Activated T-cell treated with anti-CD3 and anti-CD28 coated beads, Interleukin-2, amount 50 U/mL, for 72 hours (primary cell): ENCODE measurements at regions not wholly inside any gene's neighbourhood (a gene's known extent, or its start where the extent isn't known, plus 50 kb on each side); places are given as distances from the start of the nearest gene placed in this dataset.
"Not testable (repeated sequence)": the region's sequence is repeated elsewhere in the genome, so short reads cannot be mapped to it uniquely, and the experiment has no call there.

Source experiments
- ATAC-seq, 2 donors: fragments of 150-1000 bp; cut with Tn5 transposase; replicated peaks in 1 of 2; 2 replicates each; pipeline ENCODE4 v1.10.0; 2021; ENCODE audit warnings: moderate library complexity in 2 of 2, mild to moderate bottlenecking in 1 of 2
- DNase-seq, 2 donors: peaks; one replicate each; pipeline ENCODE4 v3.0.0; 2021 to 2022; ENCODE audit warnings: mixed read lengths in 1 of 2
- H3K27ac Mint-ChIP-seq: one replicate; pipeline ENCODE4 v1.8.0; 2022; ENCODE audit warnings: mild to moderate bottlenecking, moderate library complexity, mixed read lengths
- H3K27me3 Mint-ChIP-seq: one replicate; pipeline ENCODE4 v1.8.0; 2022; ENCODE audit warnings: low read depth, mixed read lengths
- H3K36me3 Mint-ChIP-seq, 2 donors: one replicate each; pipeline ENCODE4 v1.8.0; 2022; ENCODE audit warnings: mixed read lengths in 2 of 2, mild to moderate bottlenecking in 1 of 2; ENCODE audit not compliant: insufficient read depth in 2 of 2
- H3K4me1 Mint-ChIP-seq: one replicate; pipeline ENCODE4 v1.8.0; 2022; ENCODE audit warnings: low read depth, mixed read lengths
- H3K4me3 Mint-ChIP-seq, 2 donors: one replicate each; pipeline ENCODE4 v1.8.0; 2022; ENCODE audit warnings: mild to moderate bottlenecking in 2 of 2, mixed read lengths in 2 of 2, moderate library complexity in 2 of 2
- H3K9me3 Mint-ChIP-seq, 2 donors: one replicate each; pipeline ENCODE4 v1.8.0; 2022; ENCODE audit warnings: mixed read lengths in 2 of 2

DNA sequence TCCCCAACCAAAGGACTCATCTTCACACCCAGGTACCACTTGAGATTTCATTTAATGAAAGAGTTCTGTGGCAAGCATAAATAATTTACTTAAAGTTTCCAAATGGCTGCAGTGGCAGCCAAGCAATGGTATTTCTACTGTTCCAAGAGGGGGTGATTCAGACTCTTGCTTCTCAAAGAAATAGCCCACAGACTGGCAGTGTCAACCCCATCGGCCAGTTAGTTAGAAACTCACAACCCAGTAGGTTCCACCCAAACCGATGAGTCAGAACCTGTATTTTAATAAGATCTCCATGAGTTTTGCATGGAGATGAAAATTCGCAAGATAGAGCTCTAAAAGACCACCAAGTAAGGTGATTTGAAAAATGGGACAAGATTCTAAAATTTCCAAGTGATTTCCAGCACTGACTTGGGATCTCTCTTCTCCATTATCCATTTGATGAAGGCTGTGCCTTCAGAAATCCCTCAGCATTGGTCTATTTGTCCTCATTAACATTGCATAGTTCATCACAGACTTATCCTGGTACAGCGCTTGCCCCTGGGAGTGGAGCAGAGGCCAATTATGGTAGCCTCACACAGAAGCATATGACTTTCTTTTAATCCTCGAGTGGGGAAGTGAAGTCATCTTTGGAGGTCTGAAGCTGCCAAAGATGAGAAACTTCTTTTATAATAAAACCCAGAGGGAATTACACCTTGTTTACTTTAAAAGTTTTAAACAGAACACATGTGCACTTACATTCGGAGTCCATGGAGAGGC, 361.4 kb upstream of the ID2 start:
- no peak overlapping the region for H3K27ac Mint-ChIP-seq
- H3K9me3 Mint-ChIP-seq = no peaks in the 10 kb centered on the region
- ATAC-seq (peak in 1 of 2 donors; percentile 20), DNase-seq (no peak)
- peaks cover 17% of the 10 kb centered on the region for H3K27me3 Mint-ChIP-seq
- H3K4me1 Mint-ChIP-seq = peaks cover 39% of the 10 kb centered on the region
- H3K4me3 Mint-ChIP-seq = no peak overlapping the region
- peaks cover 0 to 6% of the 10 kb centered on the region in 2 donors for H3K36me3 Mint-ChIP-seq

- Mint-ChIP-seq H3K4me1 (peaks cover 48% of the 10 kb centered on the region), H3K9me3 (no peaks in the 10 kb centered on the region), H3K36me3 (peaks cover 0 to 4% of the 10 kb centered on the region in 2 donors), H3K27me3 (peaks cover 10% of the 10 kb centered on the region), H3K4me3 (no peak overlapping the region), H3K27ac (no peak overlapping the region)
- DNase-seq (no peak), ATAC-seq (no peak)
Observed at GRCh38 chr2:8322634-8323033, 359.2 kb upstream of the ID2 start.

GRCh38 chr2:8324164-8324856, 357.5 kb upstream of the ID2 start:
- peaks cover 0 to 4% of the 10 kb centered on the region in 2 donors for H3K36me3 Mint-ChIP-seq
- peak overlapping the region; percentile 29 to 34 for H3K4me3 Mint-ChIP-seq
- H3K9me3 Mint-ChIP-seq = no peaks in the 10 kb centered on the region
- H3K27me3 Mint-ChIP-seq = peaks cover 5% of the 10 kb centered on the region
- no peak overlapping the region for H3K27ac Mint-ChIP-seq
- H3K4me1 Mint-ChIP-seq = peaks cover 45% of the 10 kb centered on the region
- ATAC-seq (peak; percentile 69 to 78), DNase-seq (peak in 1 of 2 donors; percentile 25)

- Mint-ChIP-seq H3K27me3 (peaks cover 5% of the 10 kb centered on the region), H3K9me3 (no peaks in the 10 kb centered on the region), H3K4me1 (peaks cover 40% of the 10 kb centered on the region), H3K27ac (no peak overlapping the region), H3K4me3 (peak overlapping the region; percentile 29 to 34), H3K36me3 (peaks cover 0 to 2% of the 10 kb centered on the region in 2 donors)
- no peak for DNase-seq
- no peak for ATAC-seq
Observed at GRCh38 chr2:8324901-8325300, 357.0 kb upstream of the ID2 start.

DNA sequence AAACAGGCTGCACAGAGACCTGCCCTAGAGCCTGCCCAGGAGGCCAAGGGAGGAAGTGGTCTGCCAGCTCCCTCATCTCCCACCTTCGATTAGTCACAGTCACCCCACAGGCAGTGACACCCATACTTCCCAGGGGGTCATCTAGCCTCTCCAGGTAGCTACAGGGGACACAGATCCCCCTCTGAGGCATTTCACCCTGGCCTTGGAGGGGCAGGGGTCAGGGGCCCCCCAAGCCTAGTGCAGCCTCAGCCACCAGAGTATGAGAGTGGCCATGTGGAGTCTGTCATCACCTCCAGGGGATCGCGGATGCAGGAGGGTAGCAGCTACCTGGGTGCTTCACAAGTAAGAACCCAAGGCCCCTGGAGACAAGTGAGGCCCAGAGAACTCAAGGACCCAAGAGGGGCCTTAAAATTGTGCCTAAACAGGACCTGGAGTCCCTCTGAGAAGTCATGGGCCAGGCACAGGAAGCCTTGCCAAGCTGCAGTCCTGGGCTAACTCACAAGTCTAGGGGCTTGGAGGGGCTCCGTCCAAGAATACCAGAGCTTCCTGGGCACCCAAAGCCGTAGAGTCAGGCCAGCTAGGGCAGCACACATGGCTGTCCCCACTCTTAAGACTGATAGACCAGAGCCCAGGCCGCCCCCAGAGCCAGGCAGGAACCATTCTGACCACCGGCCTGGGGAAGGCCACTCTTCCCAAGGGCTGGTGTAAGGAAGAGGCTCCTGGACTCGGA, 354.3 kb upstream of the ID2 start:
- ATAC-seq (no peak), DNase-seq (no peak)
- peaks cover 5% of the 10 kb centered on the region for H3K27me3 Mint-ChIP-seq
- H3K27ac Mint-ChIP-seq = no peak overlapping the region
- H3K4me3 Mint-ChIP-seq = no peak overlapping the region
- peaks cover 36% of the 10 kb centered on the region for H3K4me1 Mint-ChIP-seq
- no peaks in the 10 kb centered on the region for H3K9me3 Mint-ChIP-seq
- H3K36me3 Mint-ChIP-seq = no peaks in the 10 kb centered on the region

GRCh38 chr2:8328217-8328616, 353.6 kb upstream of the ID2 start:
- Mint-ChIP-seq H3K27me3 (peaks cover 5% of the 10 kb centered on the region), H3K9me3 (no peaks in the 10 kb centered on the region), H3K4me1 (peaks cover 36% of the 10 kb centered on the region), H3K27ac (no peak overlapping the region), H3K36me3 (no peaks in the 10 kb centered on the region), H3K4me3 (no peak overlapping the region)
- DNase-seq = no peak
- ATAC-seq = no peak

- no peak for ATAC-seq
- no peak for DNase-seq
- Mint-ChIP-seq H3K27me3 (peaks cover 10% of the 10 kb centered on the region), H3K9me3 (peaks cover 3% of the 10 kb centered on the region in 2 donors), H3K4me3 (no peak overlapping the region), H3K36me3 (peaks cover 0 to 2% of the 10 kb centered on the region in 2 donors), H3K4me1 (peaks cover 24% of the 10 kb centered on the region), H3K27ac (no peak overlapping the region)
Observed at GRCh38 chr2:8329660-8330622, 351.9 kb upstream of the ID2 start.

DNA sequence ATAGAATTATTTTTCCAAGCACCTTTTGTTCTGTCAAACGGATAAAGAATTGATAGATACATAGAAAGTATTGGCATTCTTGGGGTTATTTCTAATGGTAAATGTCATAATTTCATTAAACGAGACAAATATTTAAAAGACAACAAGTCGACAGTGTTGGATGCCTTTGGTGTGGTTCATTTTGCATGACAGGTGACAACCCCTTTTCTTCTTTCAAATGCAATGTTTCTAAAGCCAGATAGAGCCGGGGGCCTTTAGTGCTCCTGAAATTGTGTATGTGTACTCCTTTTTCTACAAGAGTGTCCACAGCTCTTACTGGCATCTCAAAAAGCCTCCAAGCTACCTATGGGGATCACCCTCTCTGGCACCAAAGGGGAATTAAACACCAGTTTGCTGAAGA, 350.8 kb upstream of the ID2 start:
- Mint-ChIP-seq H3K27ac (no peak overlapping the region), H3K4me3 (no peak overlapping the region), H3K4me1 (peaks cover 15% of the 10 kb centered on the region), H3K9me3 (peaks cover 3% of the 10 kb centered on the region in 2 donors), H3K36me3 (peaks cover 0 to 2% of the 10 kb centered on the region in 2 donors), H3K27me3 (peaks cover 17% of the 10 kb centered on the region)
- ATAC-seq (no peak), DNase-seq (no peak)

- no peak for DNase-seq
- H3K27me3 Mint-ChIP-seq = peaks cover 11% of the 10 kb centered on the region
- H3K4me3 Mint-ChIP-seq = no peak overlapping the region
- peaks cover 3 to 5% of the 10 kb centered on the region in 2 donors for H3K9me3 Mint-ChIP-seq
- no peak overlapping the region for H3K27ac Mint-ChIP-seq
- peaks cover 0 to 4% of the 10 kb centered on the region in 2 donors for H3K36me3 Mint-ChIP-seq
- no peak for ATAC-seq
- peaks cover 19% of the 10 kb centered on the region for H3K4me1 Mint-ChIP-seq
Observed at GRCh38 chr2:8332646-8333045, 349.2 kb upstream of the ID2 start.

DNA sequence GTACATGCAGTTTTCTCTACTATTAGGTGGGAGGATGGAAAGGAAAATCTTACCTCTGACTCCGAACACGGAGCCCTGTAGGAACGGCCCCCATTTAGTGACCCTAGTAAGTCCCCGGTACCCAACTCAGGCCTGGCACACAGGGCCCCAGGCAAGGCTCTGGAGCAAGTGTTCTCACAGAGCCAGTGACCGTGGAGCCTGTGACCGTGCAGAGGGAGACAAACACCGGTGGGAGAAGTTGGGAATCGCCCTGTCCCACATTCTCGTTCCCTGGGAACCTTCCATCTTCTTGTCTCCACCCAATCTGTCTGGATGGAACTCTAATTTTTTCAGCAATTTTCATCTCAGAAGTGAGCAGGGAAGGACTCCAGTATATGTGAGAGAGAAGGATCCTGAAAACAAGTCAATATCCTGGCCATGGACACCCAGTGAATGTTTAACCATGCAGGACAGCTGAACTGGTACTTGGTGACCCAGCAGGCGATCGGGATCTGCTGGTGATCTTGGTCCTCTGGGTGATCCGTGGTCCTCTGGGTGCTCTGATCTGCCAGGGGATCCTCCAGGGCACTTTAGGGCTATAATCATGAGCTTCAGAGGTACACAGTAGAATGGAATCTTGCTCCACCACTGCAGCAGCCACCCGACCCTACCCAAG, 348.6 kb upstream of the ID2 start:
- Mint-ChIP-seq H3K9me3 (peaks cover 3 to 5% of the 10 kb centered on the region in 2 donors), H3K4me1 (peaks cover 20% of the 10 kb centered on the region), H3K36me3 (peaks cover 0 to 5% of the 10 kb centered on the region in 2 donors), H3K27ac (no peak overlapping the region), H3K4me3 (no peak overlapping the region), H3K27me3 (peaks cover 11% of the 10 kb centered on the region)
- DNase-seq (no peak), ATAC-seq (no peak)

GRCh38 chr2:8333832-8334187, 348.0 kb upstream of the ID2 start:
- Mint-ChIP-seq H3K4me1 (peaks cover 15% of the 10 kb centered on the region), H3K27me3 (peaks cover 11% of the 10 kb centered on the region)
- H3K36me3 Mint-ChIP-seq, DNase-seq, H3K27ac Mint-ChIP-seq, H3K4me3 Mint-ChIP-seq, H3K9me3 Mint-ChIP-seq, ATAC-seq: not testable (repeated sequence)

DNA sequence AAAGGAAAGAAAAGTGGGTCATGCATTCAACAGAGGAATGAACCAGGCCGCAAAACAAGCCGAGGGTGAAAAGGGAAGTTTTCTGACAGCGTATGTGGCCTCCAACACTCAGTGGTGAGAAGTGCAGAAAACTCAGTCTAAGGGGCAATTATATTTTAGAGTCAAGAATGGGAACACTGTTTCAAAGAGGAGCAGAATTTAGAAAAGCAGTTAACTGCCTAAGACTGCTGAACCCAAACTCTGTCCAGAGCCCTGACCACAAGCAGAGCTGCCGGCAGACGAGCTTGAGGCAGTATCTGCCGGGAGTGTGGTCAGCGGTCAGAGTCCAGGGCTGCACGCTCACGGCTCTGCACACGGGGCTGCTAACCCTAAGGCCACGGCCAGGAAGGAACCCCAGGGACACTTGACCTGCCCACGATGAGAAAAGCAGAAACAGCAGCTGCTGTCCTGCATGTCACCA, 347.0 kb upstream of the ID2 start:
- ATAC-seq (no peak), DNase-seq (no peak)
- Mint-ChIP-seq H3K9me3 (peaks cover 3 to 5% of the 10 kb centered on the region in 2 donors), H3K27ac (no peak overlapping the region), H3K4me3 (no peak overlapping the region), H3K27me3 (peaks cover 11% of the 10 kb centered on the region), H3K36me3 (peaks cover 0 to 5% of the 10 kb centered on the region in 2 donors), H3K4me1 (peaks cover 15% of the 10 kb centered on the region)
